NCI-H748 (cell line): ENCODE measurements at regions not wholly inside any gene's neighbourhood (a gene's known extent, or its start where the extent isn't known, plus 50 kb on each side); places are given as distances from the start of the nearest gene placed in this dataset.

Experiments
- DNase-seq: peaks from one replicate; lab custom pipeline; 2025; ENCODE audit not compliant: unreplicated experiment; lab: John Stamatoyannopoulos, UW

GRCh38 chr9:25990376-25990775 is 312.1 kb upstream of the TUSC1 start:
- DNase-seq = no peak

DNA sequence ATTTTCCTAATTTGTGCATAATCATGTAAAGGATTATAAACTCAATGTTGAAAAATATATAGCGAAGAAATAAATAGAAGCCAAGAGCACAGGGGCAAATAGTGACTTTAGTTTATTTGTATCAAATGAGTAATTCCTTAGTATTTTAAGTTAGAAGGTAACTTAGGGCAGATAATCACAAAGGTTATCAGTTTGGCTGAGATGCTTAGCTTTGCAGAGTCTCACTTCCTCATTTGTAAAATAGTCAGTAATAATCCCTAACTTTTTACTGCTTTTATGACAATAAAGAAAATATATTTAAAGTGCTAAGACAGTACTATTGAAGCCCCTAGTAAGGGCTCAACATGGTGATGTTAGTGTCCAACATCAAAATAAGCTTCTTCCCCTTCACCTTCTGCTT is 297.4 kb upstream of the TUSC1 start:
- no peak for DNase-seq

GRCh38 chr9:25964239-25964638 is 286.0 kb upstream of the TUSC1 start:
- DNase-seq = peak; percentile 68

DNA sequence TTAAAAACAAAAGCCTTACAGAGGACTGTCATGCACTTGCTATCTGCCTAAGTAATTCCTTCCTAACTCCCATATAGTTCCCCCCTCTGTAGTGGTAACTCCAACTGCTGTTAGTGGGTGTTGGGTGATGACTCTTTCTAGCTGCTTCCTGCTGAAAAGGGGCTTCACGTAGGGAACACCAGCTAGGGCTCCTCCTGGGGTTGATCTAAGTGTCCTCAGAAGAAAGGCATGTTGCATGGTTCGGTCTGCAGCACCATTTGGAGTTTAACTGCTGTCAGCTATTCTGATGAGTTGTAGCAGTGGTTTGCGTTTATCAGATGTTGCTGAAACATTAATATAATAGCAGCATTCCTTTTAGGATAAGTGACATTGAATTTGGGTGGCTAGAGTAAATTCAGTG is 281.9 kb upstream of the TUSC1 start:
- DNase-seq = no peak

DNA sequence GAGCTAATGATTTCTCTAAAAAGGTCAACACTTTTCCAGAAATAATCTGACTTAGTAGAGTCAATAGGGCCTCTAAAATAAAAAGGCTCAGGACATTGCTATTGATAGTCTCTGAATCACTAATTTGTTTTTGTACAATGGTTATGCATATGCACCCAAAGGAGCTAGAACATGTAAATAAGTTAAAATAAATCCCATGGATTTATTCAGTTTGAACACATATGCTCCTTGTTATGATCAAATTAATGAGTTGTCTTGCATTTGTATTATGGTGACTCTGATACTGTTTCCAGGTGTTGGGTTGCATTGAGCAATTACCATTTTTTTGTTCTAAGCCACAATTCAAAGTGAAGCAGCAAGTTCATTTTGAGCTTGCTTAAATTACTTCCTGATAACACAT is 276.0 kb upstream of the TUSC1 start:
- no peak for DNase-seq

- DNase-seq = no peak
Measured at GRCh38 chr9:25948182-25948581, 269.9 kb upstream of the TUSC1 start.

- DNase-seq = no peak
Measured at GRCh38 chr9:25939126-25939525, 260.9 kb upstream of the TUSC1 start.

DNA sequence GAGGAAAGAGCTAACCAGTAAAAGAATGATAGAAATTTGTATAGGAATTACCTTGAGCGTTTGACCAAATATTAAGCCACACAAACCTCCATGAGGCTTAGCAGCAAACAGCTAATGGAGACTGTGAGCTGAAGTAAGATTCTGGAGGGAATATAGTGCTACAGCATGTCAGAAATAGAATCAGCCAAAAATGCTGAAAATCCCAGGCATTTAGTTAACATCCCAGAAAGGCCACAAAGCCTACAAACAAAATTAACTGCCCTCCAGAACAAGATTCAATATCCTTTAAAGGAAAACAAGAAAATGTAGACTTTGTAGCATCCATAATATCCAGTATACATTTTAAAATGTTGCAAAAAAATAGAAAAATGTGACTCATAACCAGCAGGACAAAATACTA is 257.8 kb upstream of the TUSC1 start:
- no peak for DNase-seq

GRCh38 chr9:25935188-25935587 is 256.9 kb upstream of the TUSC1 start:
- no peak for DNase-seq

DNA sequence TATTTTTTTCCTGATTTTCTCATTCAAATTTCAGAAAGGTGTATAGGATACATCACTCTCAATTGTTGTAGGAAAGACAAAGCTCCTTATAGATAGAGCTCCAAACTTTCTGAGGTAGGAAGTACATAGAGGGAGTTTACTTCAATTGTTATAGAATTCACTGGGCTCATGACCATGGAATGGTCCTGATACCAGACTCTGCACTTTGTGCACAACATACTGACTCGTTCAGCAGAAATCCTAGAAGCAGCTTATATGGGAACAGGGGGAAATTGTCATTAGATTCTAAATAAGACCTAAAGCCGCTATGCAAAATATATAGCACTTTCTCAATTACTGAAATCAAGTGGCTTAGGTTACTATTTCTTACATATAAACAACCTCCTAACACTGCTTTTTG is 240.5 kb upstream of the TUSC1 start:
- no peak for DNase-seq

GRCh38 chr9:25917731-25918362 is 239.6 kb upstream of the TUSC1 start:
- DNase-seq = no peak

- DNase-seq = no peak
Measured at GRCh38 chr9:25913806-25914205, 235.6 kb upstream of the TUSC1 start.

DNA sequence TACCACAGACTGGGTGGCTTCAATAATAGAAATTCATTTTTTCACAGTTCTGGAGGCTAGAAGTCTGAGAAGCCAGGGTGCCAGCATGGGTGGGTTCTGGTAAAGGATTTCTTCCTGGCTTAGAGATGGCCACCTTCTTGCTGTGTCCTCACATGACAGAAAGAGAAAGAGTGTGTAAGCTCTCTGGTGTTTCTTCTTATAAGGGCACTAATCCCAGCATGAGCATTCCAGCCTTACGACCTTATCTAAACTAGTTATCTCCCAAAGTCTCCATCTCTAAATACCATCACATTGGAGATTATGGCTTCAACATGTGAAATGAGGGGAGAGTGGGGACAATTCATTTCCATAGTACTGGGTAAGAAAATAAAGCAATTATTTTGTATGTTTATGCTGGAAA is 226.5 kb upstream of the TUSC1 start:
- DNase-seq = no peak

DNA sequence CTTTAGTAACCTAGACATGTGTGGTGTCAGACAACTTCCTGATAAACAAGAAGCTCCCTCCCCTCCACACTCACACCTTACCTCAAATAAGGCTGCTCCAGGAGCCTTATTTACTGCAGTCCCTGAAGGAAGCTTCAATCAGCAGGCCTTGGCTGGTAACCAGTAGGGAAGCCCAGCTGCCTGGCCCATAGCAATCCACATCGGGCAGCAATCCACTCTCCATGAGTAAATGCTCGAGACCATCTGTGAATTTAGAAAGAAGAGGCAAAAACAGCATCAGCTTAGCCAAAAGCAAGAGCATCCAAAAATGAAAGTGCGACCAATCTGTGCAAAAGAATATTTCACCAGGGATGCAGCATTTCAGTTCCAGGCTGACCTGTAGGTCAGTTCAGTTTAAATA is 213.3 kb upstream of the TUSC1 start:
- DNase-seq = no peak

DNA sequence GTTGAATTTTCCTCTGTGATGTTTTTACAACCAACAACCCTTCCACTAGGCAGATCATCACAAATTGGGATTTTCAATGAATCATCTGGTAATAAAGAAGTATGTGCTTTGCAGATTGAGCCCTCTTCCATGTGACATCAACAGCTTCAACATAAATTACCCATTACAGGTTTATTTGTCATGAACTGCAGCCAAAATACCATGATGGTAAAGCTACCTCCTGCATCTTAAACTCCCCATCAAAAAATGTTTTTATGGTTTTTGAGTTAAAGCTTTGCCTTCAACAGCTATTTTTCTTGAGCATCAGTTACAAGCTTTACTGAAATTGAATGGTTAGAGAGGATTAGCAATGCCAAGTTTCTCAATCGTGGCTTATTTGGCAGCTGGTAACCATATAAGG is 211.4 kb upstream of the TUSC1 start:
- no peak for DNase-seq

DNA sequence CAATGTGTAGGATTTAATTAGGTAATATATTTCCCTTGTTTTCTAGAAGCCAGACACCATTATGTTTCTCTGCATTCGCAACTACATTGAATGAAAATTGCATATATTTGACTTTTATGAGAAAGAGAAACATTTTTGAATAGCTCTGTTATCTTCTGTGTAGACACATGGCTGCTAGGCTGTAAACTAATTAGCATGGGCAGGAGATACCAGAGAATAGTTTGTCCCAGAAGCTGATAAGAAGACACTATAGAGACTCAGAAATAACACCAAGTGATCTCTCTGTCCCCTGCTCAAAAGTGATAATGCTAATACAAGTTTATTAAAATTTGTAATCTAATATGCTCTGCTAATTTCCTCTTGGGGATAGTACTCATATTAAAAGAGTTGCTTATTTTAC is 198.0 kb upstream of the TUSC1 start:
- no peak for DNase-seq

DNA sequence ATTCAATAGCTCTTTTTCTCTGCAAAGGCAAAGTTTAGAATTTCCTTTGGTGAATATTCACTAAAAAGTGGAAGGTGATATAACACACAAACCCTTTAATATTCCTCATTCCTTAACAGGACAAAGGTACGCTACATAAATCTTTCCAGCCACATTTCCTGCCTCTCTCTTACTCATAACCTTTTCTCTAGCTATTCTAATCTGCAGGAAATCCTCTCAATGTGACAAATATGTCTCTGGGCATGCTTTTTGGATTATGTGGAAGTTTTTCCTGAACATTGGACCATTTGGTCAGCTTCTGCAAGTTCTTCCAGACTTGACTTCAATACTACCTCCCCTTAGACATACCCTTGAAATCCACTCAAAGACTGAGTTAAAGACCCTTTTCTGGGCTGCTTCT is 186.3 kb upstream of the TUSC1 start:
- no peak for DNase-seq

- no peak for DNase-seq
Measured at GRCh38 chr9:25861421-25861820, 183.2 kb upstream of the TUSC1 start.

DNA sequence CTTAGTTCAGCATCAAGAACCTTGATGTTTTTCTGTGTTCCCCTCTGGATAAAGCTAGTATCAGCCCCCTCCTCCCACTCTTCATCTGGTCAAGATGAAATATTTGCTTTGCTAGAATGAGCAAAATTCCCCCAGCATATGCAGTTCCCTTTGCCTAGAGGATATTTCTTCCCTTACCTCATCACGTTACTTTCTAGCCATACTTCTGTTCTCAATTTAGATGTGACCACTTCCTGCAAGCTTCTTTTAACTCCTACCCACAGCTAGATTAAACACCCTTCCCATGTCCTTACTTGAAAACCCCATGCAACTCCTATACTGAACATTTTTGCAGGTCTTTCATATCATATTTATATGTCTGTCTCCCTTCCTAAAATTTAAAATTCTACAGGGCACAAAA is 178.9 kb upstream of the TUSC1 start:
- DNase-seq = no peak

- no peak for DNase-seq
Measured at GRCh38 chr9:25850803-25851202, 172.6 kb upstream of the TUSC1 start.

- no peak for DNase-seq
Measured at GRCh38 chr9:25845867-25846266, 167.6 kb upstream of the TUSC1 start.

DNA sequence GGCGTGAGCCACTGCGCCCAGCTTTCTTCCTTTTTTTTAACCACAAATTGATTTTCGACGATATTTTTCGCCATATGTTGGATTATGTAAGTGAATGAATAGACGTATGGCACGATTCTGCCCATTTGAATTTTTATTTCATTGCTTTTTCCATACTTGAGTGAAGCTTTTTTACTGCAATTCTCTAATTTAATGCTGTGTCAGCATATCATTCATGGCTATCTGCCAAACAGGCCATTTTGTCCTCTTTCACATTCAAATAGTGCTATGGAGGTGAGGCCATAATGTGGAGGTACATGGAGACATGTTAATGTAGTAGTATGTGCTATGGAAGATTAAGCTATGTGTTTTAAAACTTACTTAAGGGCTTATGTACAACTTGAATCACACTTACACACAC is 152.1 kb upstream of the TUSC1 start:
- no peak for DNase-seq

DNA sequence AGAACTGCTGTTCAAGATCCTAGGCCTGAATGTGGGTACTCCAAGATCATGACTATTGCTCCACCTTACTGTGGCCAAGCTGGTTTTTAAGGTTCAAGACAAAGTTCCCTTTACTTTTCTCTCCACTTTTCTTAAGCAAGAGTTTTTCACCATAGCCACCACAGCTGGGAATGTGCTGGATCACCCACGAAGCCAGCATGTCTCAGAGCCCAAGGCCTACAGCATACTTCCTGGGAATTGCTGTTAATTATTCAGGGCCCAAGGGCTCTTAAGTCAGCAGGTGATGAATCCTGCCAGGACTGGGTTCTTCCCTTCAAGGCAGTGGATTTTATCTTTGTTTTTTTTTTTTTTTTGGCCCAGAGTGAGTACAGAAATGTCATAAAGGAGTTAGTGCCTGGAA is 149.4 kb upstream of the TUSC1 start:
- DNase-seq = no peak

- DNase-seq = no peak
Measured at GRCh38 chr9:25816439-25816838, 138.2 kb upstream of the TUSC1 start.
